NCI-H748 (cell line): ENCODE measurements at regions not wholly inside any gene's neighbourhood (a gene's known extent, or its start where the extent isn't known, plus 50 kb on each side); places are given as distances from the start of the nearest gene placed in this dataset.

Experiments
- DNase-seq: peaks from one replicate; lab custom pipeline; 2025; ENCODE audit not compliant: unreplicated experiment; lab: John Stamatoyannopoulos, UW

GRCh38 chr5:173689737-173690360 is 73.4 kb upstream of the BOD1 start:
- no peak for DNase-seq

GRCh38 chr5:173691931-173692330 is 75.5 kb upstream of the BOD1 start:
- DNase-seq = no peak

DNA sequence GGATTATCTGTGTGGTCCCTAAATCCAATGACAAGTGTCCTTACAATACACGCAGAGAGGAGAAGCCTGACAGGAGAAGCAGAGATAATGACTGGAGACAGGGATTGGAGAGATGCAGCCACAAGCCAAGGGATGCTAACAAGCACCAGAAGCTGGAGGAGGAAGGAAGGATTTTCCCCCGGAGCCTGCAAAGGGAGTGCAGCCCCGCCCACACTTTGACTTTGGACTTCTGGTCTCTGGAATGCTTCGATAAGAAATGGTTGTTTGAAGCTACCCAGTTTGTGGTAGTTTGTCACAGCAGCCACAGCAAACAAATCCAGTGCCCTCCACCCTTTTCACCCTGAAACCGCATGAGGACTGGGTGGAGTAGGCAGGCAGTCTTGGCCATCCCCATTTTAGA is 77.2 kb upstream of the BOD1 start:
- no peak for DNase-seq

DNA sequence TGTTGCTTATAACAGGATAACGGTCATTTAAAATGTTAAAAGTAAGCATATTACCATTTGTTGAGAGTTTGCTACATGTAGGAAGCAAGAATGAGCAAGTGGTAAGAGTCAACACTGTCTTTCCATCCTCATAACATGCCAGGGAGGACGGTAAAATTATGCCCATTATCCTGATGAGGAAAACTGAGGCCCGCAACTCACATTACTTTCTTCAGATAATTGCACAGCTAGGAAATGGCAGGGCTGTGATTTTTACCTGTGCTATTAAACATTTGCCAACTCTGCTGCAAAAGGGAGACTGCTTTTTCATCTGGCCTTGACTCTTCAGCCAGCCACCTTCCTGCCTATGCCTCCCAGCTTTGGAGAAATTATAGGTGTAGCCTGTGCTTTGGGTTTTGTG is 79.8 kb upstream of the BOD1 start:
- no peak for DNase-seq

- no peak for DNase-seq
These were observed 81.6 kb upstream of the BOD1 start for GRCh38 chr5:173697931-173698579.

GRCh38 chr5:173699966-173700365 is 83.5 kb upstream of the BOD1 start:
- no peak for DNase-seq

- no peak for DNase-seq
These were observed 87.0 kb upstream of the BOD1 start for GRCh38 chr5:173703466-173703865.

- no peak for DNase-seq
These were observed 88.4 kb upstream of the BOD1 start for GRCh38 chr5:173704615-173705511.

DNA sequence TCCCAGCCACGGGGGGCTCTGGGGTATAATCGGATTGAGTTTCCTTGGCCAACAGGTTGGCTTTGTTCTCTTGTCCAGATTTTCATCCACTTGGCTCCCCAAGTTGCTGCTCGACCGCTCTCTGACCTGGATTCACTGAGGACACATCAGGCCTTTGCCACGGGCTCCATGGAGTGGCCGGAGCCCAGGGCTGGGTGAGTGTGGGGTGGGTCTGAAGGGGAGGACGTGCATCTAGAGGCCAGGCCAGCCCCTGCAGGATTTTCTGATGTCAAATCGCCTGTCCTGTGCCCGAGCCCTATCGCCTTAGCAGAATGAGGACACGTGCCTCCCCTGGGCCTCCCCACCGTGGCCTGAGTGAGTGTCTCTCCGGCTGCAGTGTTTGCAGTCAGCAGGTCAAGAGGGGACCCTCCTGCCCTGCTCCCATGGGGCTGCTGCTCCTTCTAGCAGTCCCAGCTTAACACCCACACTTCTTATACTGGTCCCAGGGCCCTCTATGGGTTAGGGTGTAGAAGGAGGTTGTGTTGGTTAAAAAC is 89.1 kb upstream of the BOD1 start:
- no peak for DNase-seq

GRCh38 chr5:173706700-173707099 is 90.2 kb upstream of the BOD1 start:
- no peak for DNase-seq

DNA sequence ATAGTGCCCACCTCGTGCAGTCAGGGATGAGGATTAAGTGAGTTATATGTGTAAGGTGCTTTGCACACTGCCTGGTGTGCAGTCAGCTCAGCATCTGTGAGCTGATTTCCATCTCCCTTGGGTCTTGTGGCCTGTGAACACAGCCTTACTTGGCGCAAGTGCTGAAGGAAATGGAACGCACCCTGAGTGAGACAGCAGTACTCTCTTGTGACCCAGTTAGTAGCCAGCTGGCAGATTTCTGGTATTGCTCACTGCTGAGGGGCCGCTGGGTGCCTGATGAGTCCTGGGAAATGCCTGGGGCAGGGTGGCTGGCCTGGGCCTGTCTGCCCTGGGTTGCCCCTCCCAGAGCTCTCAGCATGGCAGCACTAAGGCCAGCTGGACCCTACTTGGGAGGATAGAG is 90.9 kb upstream of the BOD1 start:
- no peak for DNase-seq

GRCh38 chr5:173709145-173709544 is 92.7 kb upstream of the BOD1 start:
- no peak for DNase-seq

DNA sequence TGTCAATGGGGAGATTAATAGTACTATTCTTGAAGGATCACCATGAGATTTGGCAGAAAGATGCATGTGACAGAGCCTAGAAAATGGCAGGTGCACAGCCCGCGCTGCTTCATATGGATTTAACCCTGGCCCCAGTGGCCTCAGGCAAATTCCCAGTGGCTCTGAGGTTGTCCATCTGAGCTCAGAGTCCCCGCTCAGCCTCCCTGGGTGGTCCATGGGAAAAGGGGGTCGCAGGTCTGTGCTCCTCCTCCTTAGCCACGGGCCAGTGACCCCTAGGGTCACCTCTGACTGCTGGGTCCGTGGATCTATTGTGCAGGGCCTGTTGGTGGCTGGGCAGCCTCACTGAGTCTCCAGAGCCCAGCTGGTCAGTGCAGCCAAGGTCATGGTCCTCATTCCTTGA is 93.3 kb upstream of the BOD1 start:
- DNase-seq = no peak

DNA sequence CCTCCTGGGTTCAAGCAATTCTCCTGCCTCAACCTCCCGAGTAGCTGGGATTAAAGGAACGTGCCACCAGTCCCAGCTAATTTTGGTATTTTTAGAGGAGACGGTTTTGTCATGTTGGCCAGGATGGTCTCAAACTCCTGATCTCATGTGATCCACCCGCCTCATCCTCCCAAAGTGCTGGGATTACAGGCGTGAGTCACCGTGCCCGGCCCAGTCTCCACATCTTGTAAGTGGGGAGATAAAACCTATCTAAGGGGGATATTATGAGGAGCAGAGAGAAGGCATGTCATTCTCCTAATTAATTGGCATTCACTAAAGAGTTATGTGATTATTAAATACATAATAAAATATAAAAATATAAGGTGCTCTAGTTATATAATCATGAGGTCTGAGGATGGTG is 94.1 kb upstream of the BOD1 start:
- no peak for DNase-seq

GRCh38 chr5:173711466-173711865 is 95.0 kb upstream of the BOD1 start:
- DNase-seq = no peak

GRCh38 chr5:173712609-173713175 is 96.2 kb upstream of the BOD1 start:
- no peak for DNase-seq

DNA sequence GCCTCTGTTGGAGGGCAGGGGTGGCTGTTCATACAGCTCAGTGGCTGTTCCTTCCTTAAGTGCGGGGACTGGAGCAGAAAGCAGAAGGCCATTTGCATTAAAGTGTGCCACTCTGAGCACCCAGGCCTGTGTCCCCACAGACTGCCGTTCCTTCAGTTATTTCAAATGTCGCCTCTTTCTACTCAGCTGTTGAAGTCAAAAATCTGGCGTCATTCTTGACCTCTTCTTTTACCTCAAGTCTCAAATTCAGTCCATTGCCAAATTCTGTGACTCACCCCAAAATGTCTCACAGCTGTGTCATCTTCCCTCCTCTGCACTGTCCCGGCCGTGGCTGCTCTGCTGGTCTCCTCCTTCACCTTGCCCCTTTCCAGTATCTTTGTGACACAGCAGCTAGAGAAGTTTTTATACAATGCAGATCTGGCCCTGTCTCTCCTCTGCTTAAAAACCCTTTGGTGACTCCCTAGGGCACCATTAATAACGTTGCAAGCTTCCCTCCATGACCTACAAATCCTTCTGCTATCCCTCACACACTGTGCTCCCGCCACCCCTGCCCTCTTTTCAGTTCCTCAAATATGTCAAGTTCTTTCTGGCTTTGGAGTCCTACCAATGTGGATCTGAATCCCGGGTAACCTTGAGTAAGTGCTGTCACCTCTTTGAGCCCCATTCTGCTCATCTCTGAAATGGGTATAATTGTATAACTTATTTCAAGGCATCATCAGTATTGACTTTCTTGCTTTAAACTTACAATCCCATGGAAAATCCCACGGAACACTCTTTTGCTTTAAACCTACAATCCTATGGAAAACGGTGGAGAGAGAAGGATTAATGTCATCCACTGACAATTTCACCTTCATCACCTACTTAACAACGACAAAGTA is 98.3 kb upstream of the BOD1 start:
- DNase-seq = no peak

- no peak for DNase-seq
These were observed 99.2 kb upstream of the BOD1 start for GRCh38 chr5:173715607-173716006.

DNA sequence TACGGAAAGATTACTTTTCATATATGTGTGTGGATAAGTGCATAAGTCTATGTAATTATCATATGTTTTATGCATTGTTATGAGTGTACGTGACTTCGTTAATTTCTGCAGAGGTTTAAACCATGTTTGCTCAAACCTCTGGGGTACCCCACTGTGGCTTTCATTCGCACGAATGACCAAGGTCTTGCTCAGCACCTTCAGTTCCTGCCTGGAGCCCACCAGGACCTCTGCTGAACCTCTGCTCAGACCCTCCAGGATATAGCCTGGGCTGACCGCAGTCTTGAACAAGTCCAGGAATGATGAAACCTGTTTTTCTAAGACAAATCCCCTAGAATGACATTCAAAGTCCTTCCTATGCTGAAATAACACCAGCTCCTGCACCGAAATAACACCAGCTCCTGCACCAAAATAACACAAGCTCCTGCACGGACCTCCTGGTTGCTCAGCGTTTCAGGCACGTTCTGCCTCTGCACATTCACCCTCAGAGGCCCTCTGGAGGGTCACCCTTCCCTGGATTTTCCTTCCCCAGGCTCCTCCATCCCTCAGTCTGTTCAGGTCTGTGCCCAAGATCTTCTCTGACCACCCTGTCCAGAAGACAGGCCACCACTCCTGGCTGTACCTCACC is 99.7 kb upstream of the BOD1 start:
- DNase-seq = no peak

- peak; percentile 73 for DNase-seq
These were observed 101.5 kb upstream of the BOD1 start for GRCh38 chr5:173717959-173718358.
